Coronary artery (tissue), 2 donors: ENCODE measurements at regions not wholly inside any gene's neighbourhood (a gene's known extent, or its start where the extent isn't known, plus 50 kb on each side); places are given as distances from the start of the nearest gene placed in this dataset.

ENCODE experiments used
- DNase-seq: peaks from one replicate; pipeline ENCODE4 v3.0.0-alpha.2; 2017; ENCODE audit warnings: low spot score
- H3K27ac ChIP-seq, 2 donors: fragments of 200-600 bp; sonication (generic); one replicate each; pipeline ENCODE4 v1.5.1; 2016 to 2019
- H3K4me3 ChIP-seq: fragments of 200-600 bp; sonication (generic); 2 replicates; pipeline ENCODE4 v1.5.1; 2016; ENCODE audit warnings: mild to moderate bottlenecking, moderate library complexity
- TF ChIP-seq, protein P1 (sequence below): fragments of 200-600 bp; sonication (generic); IDR thresholded peaks from one replicate; pipeline ENCODE4 v1.5.1; 2019; ENCODE audit warnings: antibody characterized with exemption

DNA sequence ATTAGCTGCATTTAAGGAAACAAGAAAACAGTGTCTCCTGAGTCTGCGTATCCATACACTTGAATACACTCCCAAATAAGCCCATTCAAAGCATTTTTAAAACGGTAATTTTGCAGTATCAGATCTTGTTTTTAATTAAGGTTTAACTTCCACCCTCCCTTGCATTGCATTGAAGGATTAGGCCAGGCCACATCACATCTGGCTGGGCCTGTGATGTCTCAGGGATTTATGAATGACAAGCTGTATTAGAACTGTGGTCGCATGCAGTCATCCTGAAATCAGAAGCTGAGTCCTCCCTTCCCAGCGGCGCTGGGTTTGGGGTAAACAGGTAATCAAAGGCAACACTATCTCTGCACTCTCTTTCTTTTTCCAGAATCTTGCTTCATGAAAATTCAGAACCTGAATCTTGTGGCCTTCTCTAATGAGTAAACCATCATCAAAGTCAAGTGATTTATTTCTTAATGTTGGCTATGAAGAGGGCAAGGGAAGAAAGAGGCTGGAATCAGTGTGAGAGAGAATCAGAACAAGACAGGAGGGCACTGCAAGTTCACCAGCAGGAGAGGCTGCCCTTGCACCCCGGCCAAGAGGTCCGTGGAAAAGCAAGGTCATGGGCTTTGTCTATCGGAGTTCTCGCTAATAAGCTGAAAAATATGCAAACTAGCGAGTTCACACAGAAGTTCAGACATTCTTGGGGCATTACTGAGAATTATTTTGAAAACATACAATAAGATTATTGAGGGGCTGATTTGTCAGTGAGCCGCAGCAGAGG lies 80.0 kb upstream of the ZSWIM6 start:
- no peak for DNase-seq
- Histone ChIP-seq H3K27ac (no peak overlapping the region), H3K4me3 (no peak overlapping the region)
- TF ChIP-seq, protein P1, sequence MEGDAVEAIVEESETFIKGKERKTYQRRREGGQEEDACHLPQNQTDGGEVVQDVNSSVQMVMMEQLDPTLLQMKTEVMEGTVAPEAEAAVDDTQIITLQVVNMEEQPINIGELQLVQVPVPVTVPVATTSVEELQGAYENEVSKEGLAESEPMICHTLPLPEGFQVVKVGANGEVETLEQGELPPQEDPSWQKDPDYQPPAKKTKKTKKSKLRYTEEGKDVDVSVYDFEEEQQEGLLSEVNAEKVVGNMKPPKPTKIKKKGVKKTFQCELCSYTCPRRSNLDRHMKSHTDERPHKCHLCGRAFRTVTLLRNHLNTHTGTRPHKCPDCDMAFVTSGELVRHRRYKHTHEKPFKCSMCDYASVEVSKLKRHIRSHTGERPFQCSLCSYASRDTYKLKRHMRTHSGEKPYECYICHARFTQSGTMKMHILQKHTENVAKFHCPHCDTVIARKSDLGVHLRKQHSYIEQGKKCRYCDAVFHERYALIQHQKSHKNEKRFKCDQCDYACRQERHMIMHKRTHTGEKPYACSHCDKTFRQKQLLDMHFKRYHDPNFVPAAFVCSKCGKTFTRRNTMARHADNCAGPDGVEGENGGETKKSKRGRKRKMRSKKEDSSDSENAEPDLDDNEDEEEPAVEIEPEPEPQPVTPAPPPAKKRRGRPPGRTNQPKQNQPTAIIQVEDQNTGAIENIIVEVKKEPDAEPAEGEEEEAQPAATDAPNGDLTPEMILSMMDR: no peak

DNA sequence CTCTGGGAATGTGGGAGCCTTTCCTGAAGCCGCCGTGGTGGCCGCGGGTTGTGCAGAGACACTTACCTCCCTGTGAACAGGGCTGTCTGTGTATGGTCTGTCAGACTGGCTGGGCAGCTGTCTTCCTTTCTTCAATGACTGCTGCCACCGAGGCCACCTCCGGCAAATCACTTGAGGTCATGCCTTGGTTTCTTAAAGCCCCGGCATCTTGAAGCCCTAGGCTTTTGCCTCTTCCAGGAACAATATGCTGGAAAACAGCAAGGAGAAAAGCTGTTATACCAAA lies 79.5 kb upstream of the ZSWIM6 start:
- Histone ChIP-seq H3K4me3 (no peak overlapping the region), H3K27ac (no peak overlapping the region)
- TF ChIP-seq, protein P1: no peak
- DNase-seq: no peak

DNA sequence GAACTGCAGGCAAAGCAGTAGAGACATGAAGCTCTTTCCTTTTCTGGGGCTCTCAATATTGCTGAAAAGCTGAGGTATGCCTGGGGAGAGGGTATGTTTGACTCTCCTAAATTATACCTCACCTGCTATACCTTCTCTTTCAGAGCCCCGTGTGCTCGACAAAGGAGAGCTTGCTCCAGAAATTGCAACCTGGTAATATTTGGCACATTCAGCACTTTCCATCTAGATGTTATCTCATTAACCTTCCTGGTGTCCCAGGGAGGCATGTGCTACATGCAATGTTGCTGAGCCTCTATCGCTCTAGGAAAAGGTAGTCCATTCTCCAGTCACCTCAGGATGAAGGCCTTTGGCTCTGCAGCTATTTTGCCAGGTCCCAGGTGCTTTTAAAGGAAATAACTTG lies 78.5 kb upstream of the ZSWIM6 start:
- Histone ChIP-seq H3K27ac (no peak overlapping the region), H3K4me3 (no peak overlapping the region)
- DNase-seq: no peak
- TF ChIP-seq, protein P1: no peak

DNA sequence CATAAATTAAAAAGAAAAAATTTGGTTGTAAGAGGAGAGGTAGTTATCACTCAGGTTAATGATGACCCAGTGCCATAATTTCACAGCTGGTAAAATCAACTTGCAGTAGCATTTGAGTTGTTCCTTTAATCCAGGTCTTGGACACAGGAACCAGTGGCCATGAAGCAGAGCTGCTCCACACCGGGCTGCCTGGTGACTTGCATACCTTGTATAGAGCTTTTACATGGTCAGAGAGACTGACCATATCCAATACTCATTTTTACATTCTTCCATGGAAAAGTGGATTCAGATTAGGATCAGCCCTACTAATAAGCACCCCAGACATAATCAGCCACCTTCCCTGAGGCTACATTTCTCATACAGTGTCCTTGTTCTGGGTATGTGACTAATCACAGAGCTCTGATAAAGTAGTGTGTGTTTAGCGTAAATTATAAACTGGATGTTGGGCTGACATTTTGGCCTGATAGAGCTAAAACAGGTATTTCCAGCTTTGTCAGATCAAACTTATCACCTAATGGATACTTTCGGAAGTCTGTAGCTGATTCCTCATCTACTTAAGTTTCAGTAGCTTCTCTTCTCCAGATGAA lies 77.0 kb upstream of the ZSWIM6 start:
- no peak for DNase-seq
- no peak overlapping the region for H3K27ac ChIP-seq
- no peak overlapping the region for H3K4me3 ChIP-seq
- TF ChIP-seq, protein P1: no peak

DNA sequence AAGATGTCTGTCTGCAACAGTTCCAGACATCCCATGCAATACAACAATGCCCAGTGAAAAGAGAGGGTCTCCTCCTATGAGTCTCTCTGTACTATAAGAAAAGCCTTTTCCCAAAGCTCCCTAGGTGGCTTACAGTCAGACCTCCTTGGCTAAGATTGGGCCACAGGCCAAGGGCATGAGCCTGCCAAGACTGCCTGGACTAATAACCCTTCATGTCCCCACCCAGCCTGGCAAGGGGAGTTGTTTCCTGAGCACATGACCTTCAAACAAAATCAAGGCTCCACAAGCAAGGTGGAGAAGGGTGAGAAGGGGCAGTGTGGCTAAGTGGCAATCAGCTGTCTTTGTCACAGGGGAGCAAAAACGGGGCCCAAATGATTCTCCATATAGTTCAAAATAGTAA lies 75.6 kb upstream of the ZSWIM6 start:
- TF ChIP-seq, protein P1: no peak
- Histone ChIP-seq H3K4me3 (no peak overlapping the region), H3K27ac (no peak overlapping the region)
- no peak for DNase-seq

DNA sequence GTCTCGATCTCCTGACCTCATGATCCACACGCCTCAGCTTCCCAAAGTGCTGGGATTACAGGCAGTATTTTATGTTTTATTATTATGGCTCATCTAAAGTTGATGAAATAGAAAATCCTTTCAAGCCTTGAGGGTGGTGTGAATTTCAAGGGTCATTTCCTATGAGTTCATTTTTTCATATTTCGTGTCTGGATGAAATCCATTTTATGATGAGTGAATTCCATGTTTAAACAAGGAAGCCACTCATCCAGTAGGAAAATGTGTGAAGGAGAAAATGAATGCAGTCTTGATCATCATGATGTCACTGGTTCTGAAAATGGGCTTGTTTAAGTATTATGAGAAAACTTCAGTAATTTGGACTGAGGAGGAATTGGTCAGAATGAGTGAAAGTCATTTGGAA lies 74.6 kb upstream of the ZSWIM6 start:
- Histone ChIP-seq H3K27ac (no peak overlapping the region), H3K4me3 (no peak overlapping the region)
- TF ChIP-seq, protein P1: no peak
- DNase-seq: no peak

DNA sequence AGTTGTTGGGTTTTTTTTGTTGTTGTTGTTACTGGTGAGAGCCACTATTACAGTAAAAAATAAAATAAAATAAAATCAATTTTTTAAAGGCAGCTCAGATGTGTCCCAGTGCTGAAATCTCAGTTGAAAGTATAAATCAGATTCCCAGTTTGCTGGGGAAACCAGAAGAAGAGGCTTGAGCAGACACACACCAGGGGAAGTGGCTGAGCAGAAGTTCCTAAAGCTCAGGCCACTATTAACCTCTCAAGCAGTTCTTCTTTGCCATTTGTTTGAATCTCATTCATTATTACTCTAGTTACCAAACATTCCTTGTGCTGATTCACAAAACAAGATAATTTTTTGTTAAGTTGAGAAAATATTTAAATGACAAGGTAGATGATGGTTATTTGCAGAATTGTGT lies 70.9 kb upstream of the ZSWIM6 start:
- Histone ChIP-seq H3K4me3 (no peak overlapping the region), H3K27ac (no peak overlapping the region)
- DNase-seq: no peak
- TF ChIP-seq, protein P1: no peak
